K562 (cell line): ENCODE measurements at regions not wholly inside any gene's neighbourhood (a gene's known extent, or its start where the extent isn't known, plus 50 kb on each side); places are given as distances from the start of the nearest gene placed in this dataset.
"Not testable (repeated sequence)": the region's sequence is repeated elsewhere in the genome, so short reads cannot be mapped to it uniquely, and the experiment has no call there.

Source experiments
- ATAC-seq: fragments of 200-7000 bp; cut with Tn5 transposase; 3 replicates; pipeline ENCODE4 v1.9.1; 2020; ENCODE audit warnings: moderate library complexity
- BruUV-seq: library from RNA; stranded (reverse); fragments of 400-500 nt; replicated peaks from 2 replicates; lab custom pipeline; 2021; lab: Mats Ljungman, UMichigan
- CTCF ChIA-PET: fragments of 300-600 bp; formaldehyde crosslinking; extraction: SDS; loops from one replicate; lab custom pipeline; 2021; ENCODE audit warnings: low intra/inter-chr PET ratio; lab: Yijun Ruan, JAX
- POLR2A ChIA-PET: fragments of 300-600, 350-650 bp; sonication (Branson Sonifier 250); formaldehyde crosslinking; extraction: SDS; loops from one replicate; lab custom pipeline; 2021; ENCODE audit warnings: antibody characterized with exemption, inconsistent platforms; lab: Yijun Ruan, JAX
- DNase-seq, 4 experiments: peaks; one replicate each; pipeline versions ENCODE4 v3.0.0 to v3.0.0-alpha.2; 2011 to 2018; ENCODE audit warnings: low spot score in 3 of 4, mixed read lengths in 3 of 4; ENCODE audit errors: extremely low read depth in 1 of 4
- FAIRE-seq: peaks from 2 replicates; lab custom pipeline; 2011; peaks lifted over from hg19 to GRCh38; lab: Jason Lieb, UNC
- H2AFZ ChIP-seq: 2 replicates; pipeline ENCODE4 v1.6.0; 2011; ENCODE audit warnings: low read depth, low read length, control low read depth, inconsistent platforms
- H3K27ac ChIP-seq: fragments of 200-600 bp; 3 replicates; pipeline ENCODE4 v1.8.0; 2011; ENCODE audit warnings: low read depth, mild to moderate bottlenecking, control low read depth, inconsistent platforms, low read length, moderate library complexity, mixed read lengths; ENCODE audit errors: extremely low read depth
- H3K27me3 ChIP-seq, 2 experiments: fragments of 300-600 bp in 1 of 2; 2 replicates in 1 of 2; 3 replicates in 1 of 2; pipeline versions ENCODE4 v1.6.0 to v1.8.0; 2011; ENCODE audit warnings: inconsistent platforms in 2 of 2, low read length in 2 of 2, mild to moderate bottlenecking in 1 of 2, mixed read lengths in 1 of 2, moderate library complexity in 1 of 2; ENCODE audit not compliant: control insufficient read depth in 2 of 2, insufficient read depth in 2 of 2
- H3K36me3 ChIP-seq: fragments of 300-600 bp; 3 replicates; pipeline ENCODE4 v1.8.0; 2011; ENCODE audit warnings: mild to moderate bottlenecking, low read length, inconsistent platforms; ENCODE audit not compliant: control insufficient read depth, insufficient read depth
- H3K4me1 ChIP-seq, 2 experiments: fragments of 200-600 bp in 1 of 2; replicated peaks in 1 of 2; 2 replicates in 1 of 2; 3 replicates in 1 of 2; pipeline versions ENCODE4 v1.5.1 to v1.8.0; 2011; ENCODE audit warnings: inconsistent platforms in 2 of 2, low read length in 2 of 2, mild to moderate bottlenecking in 1 of 2, mixed read lengths in 1 of 2, moderate library complexity in 1 of 2; ENCODE audit not compliant: control insufficient read depth in 2 of 2, insufficient read depth in 2 of 2
- H3K4me2 ChIP-seq: 2 replicates; pipeline ENCODE4 v1.6.1; 2011; ENCODE audit warnings: low read length, control low read depth, inconsistent platforms, mixed read lengths; ENCODE audit not compliant: insufficient read depth
- H3K4me3 ChIP-seq: fragments of 200-600 bp; sonication (generic), shearing (Covaris generic); 2 replicates; pipeline ENCODE4 v1.5.1; 2016; ENCODE audit warnings: control low read depth, inconsistent platforms
- H3K79me2 ChIP-seq: fragments of 200-600 bp; 3 replicates; pipeline ENCODE4 v1.8.0; 2011; ENCODE audit warnings: low read length, inconsistent platforms; ENCODE audit not compliant: control insufficient read depth, insufficient read depth
- H3K9ac ChIP-seq, 2 experiments: 2 replicates each; pipeline versions ENCODE4 v1.6.0 to v1.6.1; 2011; ENCODE audit warnings: low read depth in 2 of 2, low read length in 2 of 2, control low read depth in 1 of 2, inconsistent platforms in 1 of 2, mild to moderate bottlenecking in 1 of 2, mixed read lengths in 1 of 2; ENCODE audit not compliant: insufficient read depth in 1 of 2
- H3K9me1 ChIP-seq: one replicate; pipeline ENCODE4 v1.6.0; 2011; ENCODE audit warnings: inconsistent platforms, mild to moderate bottlenecking, low read length, moderate library complexity; ENCODE audit not compliant: control insufficient read depth, insufficient read depth
- H3K9me3 ChIP-seq: replicated peaks from 2 replicates; pipeline ENCODE4 v1.5.1; 2011; ENCODE audit warnings: low read depth, low read length, inconsistent platforms; ENCODE audit not compliant: control insufficient read depth, insufficient read depth
- H4K20me1 ChIP-seq: replicated peaks from 2 replicates; pipeline ENCODE4 v1.6.1; 2011; ENCODE audit warnings: low read length, inconsistent platforms, mixed read lengths; ENCODE audit not compliant: control insufficient read depth, insufficient read depth
- ETV1 ChIP-seq: fragments of 450-650 bp; conservative IDR thresholded peaks from 2 replicates; pipeline ENCODE4 v1.6.1; 2016; ENCODE audit warnings: missing genetic modification characterization, control low read depth, low read depth, missing compliant biosample characterization
- HDAC1 ChIP-seq, 2 experiments: fragments of 450-650 bp; IDR thresholded peaks; 2 replicates each; pipeline ENCODE4 v1.6.1; 2016 to 2017; ENCODE audit warnings: inconsistent platforms in 1 of 2, mild to moderate bottlenecking in 1 of 2, moderate library complexity in 1 of 2
- IRF9 ChIP-seq: fragments of 450-650 bp; IDR thresholded peaks from 2 replicates; pipeline ENCODE4 v1.6.1; 2016; ENCODE audit warnings: missing biosample characterization, missing genetic modification characterization
- POLR2A ChIP-seq: fragments of 450-650 bp; conservative IDR thresholded peaks from 2 replicates; pipeline ENCODE4 v1.6.1; 2016
- RFX1 ChIP-seq: fragments of 450-650 bp; IDR thresholded peaks from 2 replicates; pipeline ENCODE4 v1.6.1; 2016; ENCODE audit warnings: mild to moderate bottlenecking, moderate library complexity
- SLC30A9 ChIP-seq: fragments of 250-450 bp; sonication (Bioruptor Pico); IDR thresholded peaks from 2 replicates; pipeline ENCODE4 v1.8.0; 2022; ENCODE audit warnings: mild to moderate bottlenecking, moderate library complexity
- WGBS: fragments of 100-300 bp; shearing (Covaris generic); methylation state at CpG from one replicate; pipeline ENCODE4 v1.1.6; 2016; ENCODE audit warnings: low coverage, mixed read lengths; ENCODE audit not compliant: insufficient coverage; ENCODE audit errors: missing lambda C conversion rate; 5-methylcytosine and 5-hydroxymethylcytosine counted together
- in situ Hi-C: fragments of 300-500 bp; cut with MboI; formaldehyde crosslinking; loops from 4 replicates; pipeline ENCODE4 v1.15.0; 2018; ENCODE audit warnings: inconsistent platforms, mixed read lengths
- intact Hi-C: fragments of 100-400 bp; cut with micrococcal nuclease; formaldehyde crosslinking; loops from 2 replicates; pipeline ENCODE4 v1.14.2; 2022

- no peak overlapping the region for H3K4me3 ChIP-seq
- no peak overlapping the region for H3K4me2 ChIP-seq
- no peak for FAIRE-seq
- WGBS: 17% methylated on average over 4 of the region's 4 CpGs
- H3K27ac ChIP-seq: no peak overlapping the region
- H3K9me3 ChIP-seq: no peaks in the 10 kb centered on the region
- ATAC-seq: no peak
- TF ChIP-seq SLC30A9 (CRISPR knock-in tag) (no peak), ETV1 (tag) (no peak), POLR2A (no peak), IRF9 (tag) (no peak)
- peaks cover 0 to 9% of the 10 kb centered on the region in 2 experiments; a peak in 1 of 5 replicates for H3K27me3 ChIP-seq
- intact Hi-C loops (no loop called here), in situ Hi-C loops (no loop called here)
- H3K9me1 ChIP-seq: no peaks in the 10 kb centered on the region
- CTCF ChIA-PET: no interaction called here
- POLR2A ChIA-PET: no interaction called here
- BruUV-seq: no TSS peak
- no peaks in the 10 kb centered on the region; a peak in 1 of 5 replicates for H3K4me1 ChIP-seq
- H3K9ac ChIP-seq: no peak overlapping the region
- H4K20me1 ChIP-seq: no peaks in the 10 kb centered on the region
- DNase-seq: no peak
- H3K36me3 ChIP-seq: no peaks in the 10 kb centered on the region
- no peak overlapping the region for H2AFZ ChIP-seq
- H3K79me2 ChIP-seq: no peaks in the 10 kb centered on the region
These were observed 438.7 kb upstream of the NRP1 start for GRCh38 chr10:33773253-33773573.

- ChIA-PET CTCF (no interaction called here), POLR2A (no interaction called here)
- Histone ChIP-seq H3K27me3 (peaks cover 0 to 9% of the 10 kb centered on the region in 2 experiments; a peak in 1 of 5 replicates), H2AFZ (no peak overlapping the region), H3K4me3 (no peak overlapping the region), H4K20me1 (no peaks in the 10 kb centered on the region), H3K9ac (no peak overlapping the region), H3K27ac (no peak overlapping the region), H3K79me2 (no peaks in the 10 kb centered on the region), H3K9me3 (no peaks in the 10 kb centered on the region), H3K9me1 (no peaks in the 10 kb centered on the region), H3K4me1 (no peaks in the 10 kb centered on the region; a peak in 1 of 5 replicates), H3K4me2 (no peak overlapping the region), H3K36me3 (no peaks in the 10 kb centered on the region)
- under 1% methylated on average over 16 of the region's 16 CpGs for WGBS
- intact Hi-C loops (no loop called here), in situ Hi-C loops (no loop called here)
- DNase-seq (no peak), ATAC-seq (no peak), FAIRE-seq (no peak)
- no peak for TF ChIP-seq HDAC1 (IDR thresholded peaks at IDR 0.05)
- peak; percentile 15; the same call in 1 of the 2 replicates for TF ChIP-seq RFX1
- no TSS peak for BruUV-seq
These were observed 438.1 kb upstream of the NRP1 start for GRCh38 chr10:33772370-33773252.

- H3K36me3 ChIP-seq, H3K27ac ChIP-seq, intact Hi-C loops, H4K20me1 ChIP-seq, DNase-seq, H3K79me2 ChIP-seq, H3K4me3 ChIP-seq, H3K9ac ChIP-seq, H3K4me1 ChIP-seq, FAIRE-seq, BruUV-seq, H3K4me2 ChIP-seq, POLR2A ChIA-PET, H3K9me1 ChIP-seq, H3K27me3 ChIP-seq, ATAC-seq, H3K9me3 ChIP-seq, H2AFZ ChIP-seq, in situ Hi-C loops, CTCF ChIA-PET: not testable (repeated sequence)
- 1% methylated on average over 8 of the region's 8 CpGs for WGBS
These were observed 437.4 kb upstream of the NRP1 start for GRCh38 chr10:33771856-33772255.
